A673 (cell line): ENCODE measurements at regions not wholly inside any gene's neighbourhood (a gene's known extent, or its start where the extent isn't known, plus 50 kb on each side); places are given as distances from the start of the nearest gene placed in this dataset.

Experiments
- EZH2 ChIP-seq: fragments of 200-600 bp; sonication (generic); IDR thresholded peaks from 2 replicates; pipeline ENCODE4 v1.6.1; 2017; ENCODE audit warnings: borderline replicate concordance, low read depth, mild to moderate bottlenecking, mixed read lengths, antibody characterized with exemption, low read length; ENCODE audit not compliant: poor library complexity, severe bottlenecking
- TF ChIP-seq, protein P1 (sequence below): fragments of 300-800, 200-600 bp; sonication (generic); conservative IDR thresholded peaks from 2 replicates; pipeline ENCODE4 v1.5.1; 2017; ENCODE audit warnings: low read depth, mild to moderate bottlenecking, antibody characterized with exemption, low read length, moderate library complexity, mixed read lengths

DNA sequence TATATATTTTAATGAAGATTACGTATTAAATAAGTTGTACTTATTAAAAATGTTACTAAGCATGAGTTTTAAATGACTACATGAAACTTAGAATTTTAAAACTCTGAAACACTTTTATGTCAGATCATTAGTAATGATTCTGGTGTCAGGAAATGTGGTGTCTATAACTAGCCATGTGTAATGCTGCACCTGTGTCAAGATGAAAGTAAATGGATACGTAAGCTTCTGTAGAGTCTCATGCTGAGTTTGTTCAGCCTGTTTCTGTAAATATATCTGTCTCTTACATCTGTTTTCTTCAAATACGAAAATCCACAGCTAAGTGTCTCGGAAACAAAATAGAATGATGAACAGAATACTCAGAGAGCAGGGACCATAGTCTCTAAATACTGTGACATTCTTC, 278.0 kb upstream of the SMC2 start:
- TF ChIP-seq, protein P1, sequence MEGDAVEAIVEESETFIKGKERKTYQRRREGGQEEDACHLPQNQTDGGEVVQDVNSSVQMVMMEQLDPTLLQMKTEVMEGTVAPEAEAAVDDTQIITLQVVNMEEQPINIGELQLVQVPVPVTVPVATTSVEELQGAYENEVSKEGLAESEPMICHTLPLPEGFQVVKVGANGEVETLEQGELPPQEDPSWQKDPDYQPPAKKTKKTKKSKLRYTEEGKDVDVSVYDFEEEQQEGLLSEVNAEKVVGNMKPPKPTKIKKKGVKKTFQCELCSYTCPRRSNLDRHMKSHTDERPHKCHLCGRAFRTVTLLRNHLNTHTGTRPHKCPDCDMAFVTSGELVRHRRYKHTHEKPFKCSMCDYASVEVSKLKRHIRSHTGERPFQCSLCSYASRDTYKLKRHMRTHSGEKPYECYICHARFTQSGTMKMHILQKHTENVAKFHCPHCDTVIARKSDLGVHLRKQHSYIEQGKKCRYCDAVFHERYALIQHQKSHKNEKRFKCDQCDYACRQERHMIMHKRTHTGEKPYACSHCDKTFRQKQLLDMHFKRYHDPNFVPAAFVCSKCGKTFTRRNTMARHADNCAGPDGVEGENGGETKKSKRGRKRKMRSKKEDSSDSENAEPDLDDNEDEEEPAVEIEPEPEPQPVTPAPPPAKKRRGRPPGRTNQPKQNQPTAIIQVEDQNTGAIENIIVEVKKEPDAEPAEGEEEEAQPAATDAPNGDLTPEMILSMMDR = no peak
- no peak for TF ChIP-seq EZH2
